KOPT-K1 (cell line): ENCODE measurements at regions not wholly inside any gene's neighbourhood (a gene's known extent, or its start where the extent isn't known, plus 50 kb on each side); places are given as distances from the start of the nearest gene placed in this dataset.
"Not testable (repeated sequence)": the region's sequence is repeated elsewhere in the genome, so short reads cannot be mapped to it uniquely, and the experiment has no call there.

ENCODE experiments used
- H3K27ac ChIP-seq: fragments of 200-600 bp; sonication (generic); 2 replicates; pipeline ENCODE4 v1.5.1; 2016; ENCODE audit warnings: antibody characterized with exemption, mild to moderate bottlenecking, low read depth, low read length; ENCODE audit not compliant: poor library complexity, severe bottlenecking
- H3K36me3 ChIP-seq: fragments of 200-600 bp; sonication (generic); 2 replicates; pipeline ENCODE4 v1.5.1; 2017; ENCODE audit warnings: antibody characterized with exemption, mild to moderate bottlenecking, low read length, moderate library complexity; ENCODE audit not compliant: insufficient read depth
- H3K9me3 ChIP-seq: fragments of 200-600 bp; sonication (generic); 2 replicates; pipeline ENCODE4 v1.5.1; 2017; ENCODE audit warnings: antibody characterized with exemption, low read length, mild to moderate bottlenecking; ENCODE audit not compliant: insufficient read depth, poor library complexity, severe bottlenecking

DNA sequence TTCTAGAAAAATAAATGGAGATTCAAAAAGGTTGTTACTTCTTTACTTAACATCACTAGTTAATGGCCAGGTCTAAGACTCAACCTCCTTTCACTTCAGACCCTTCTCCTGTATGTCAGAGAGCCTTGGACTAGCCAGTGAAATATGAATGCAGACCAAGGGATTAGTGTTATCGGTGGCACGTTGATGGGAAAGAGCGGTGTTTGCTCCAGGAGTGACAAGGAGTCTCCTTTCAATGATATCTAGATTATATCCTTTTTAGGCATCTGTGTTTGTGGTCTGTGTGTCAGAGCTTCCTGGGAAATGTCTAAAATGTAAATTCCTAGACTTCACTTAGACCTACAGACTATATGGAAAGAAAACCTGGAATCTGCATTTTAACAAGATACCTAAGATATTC is 658.0 kb upstream of the KCNMB2 start:
- no peak overlapping the region for H3K27ac ChIP-seq
- H3K9me3 ChIP-seq = no peaks in the 10 kb centered on the region
- no peaks in the 10 kb centered on the region for H3K36me3 ChIP-seq

DNA sequence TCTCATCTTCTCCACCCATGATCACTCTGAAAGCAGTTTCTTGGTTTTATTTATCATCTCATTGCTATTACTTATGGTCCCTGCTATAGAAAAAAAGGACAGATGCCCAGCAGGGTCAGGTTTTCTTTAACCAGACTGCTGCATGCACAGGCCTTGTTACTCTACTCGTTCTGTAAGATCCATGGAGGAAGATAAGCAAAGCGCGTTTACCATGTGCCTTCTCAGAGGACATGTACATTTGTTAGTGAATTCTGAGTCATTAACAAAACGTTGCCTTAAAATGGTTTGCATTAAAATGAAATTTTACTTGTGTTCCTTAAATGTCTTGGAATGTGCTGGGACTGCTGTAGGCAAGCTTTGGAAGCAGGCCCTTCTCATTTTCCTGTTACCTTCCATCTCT is 657.3 kb upstream of the KCNMB2 start:
- H3K27ac ChIP-seq = no peak overlapping the region
- H3K9me3 ChIP-seq = no peaks in the 10 kb centered on the region
- no peaks in the 10 kb centered on the region for H3K36me3 ChIP-seq

DNA sequence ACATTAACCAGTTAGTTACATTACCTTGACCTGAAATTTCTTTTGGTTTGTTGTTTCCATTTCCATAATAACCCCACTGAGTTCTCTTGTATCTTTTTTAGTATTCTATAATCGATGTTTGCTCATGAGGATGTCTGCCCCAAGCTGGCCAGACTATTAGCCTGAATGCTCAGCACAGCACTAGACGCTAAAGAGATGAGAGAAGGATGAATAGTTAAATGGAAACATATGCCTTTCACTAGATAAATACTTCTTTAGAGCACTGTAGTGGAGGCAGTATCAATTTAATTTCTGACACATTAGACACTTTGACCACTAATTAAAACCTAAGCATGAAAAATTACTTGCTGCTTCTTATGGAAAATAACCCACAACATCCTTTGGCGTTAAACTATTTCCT is 654.9 kb upstream of the KCNMB2 start:
- Histone ChIP-seq H3K9me3 (no peaks in the 10 kb centered on the region), H3K27ac (no peak overlapping the region), H3K36me3 (no peaks in the 10 kb centered on the region)

DNA sequence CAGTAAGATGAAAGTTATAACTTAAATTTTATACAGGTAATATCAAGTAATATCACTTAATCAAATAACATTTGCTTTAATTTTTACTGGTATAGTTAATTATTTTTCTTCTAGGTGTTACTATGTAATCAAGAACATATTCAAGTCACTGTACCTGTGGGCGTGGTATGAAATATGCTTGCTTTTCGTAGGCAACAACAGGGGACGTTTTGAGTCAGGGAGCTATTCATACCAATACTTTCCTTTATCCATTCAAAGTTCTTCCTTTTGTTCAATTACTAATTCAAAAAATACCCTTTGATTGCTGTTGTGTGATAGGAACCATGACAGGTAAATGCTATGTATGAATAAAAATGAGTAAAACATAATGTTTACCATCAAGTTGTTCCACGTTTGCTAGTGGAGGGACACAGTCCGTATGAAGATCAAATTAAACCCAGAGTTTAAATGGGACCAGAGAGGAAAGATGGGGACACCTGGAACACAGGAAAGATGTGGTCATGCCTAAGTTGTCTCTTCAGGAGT is 654.0 kb upstream of the KCNMB2 start:
- Histone ChIP-seq H3K9me3 (no peaks in the 10 kb centered on the region), H3K36me3 (no peaks in the 10 kb centered on the region), H3K27ac (no peak overlapping the region)

DNA sequence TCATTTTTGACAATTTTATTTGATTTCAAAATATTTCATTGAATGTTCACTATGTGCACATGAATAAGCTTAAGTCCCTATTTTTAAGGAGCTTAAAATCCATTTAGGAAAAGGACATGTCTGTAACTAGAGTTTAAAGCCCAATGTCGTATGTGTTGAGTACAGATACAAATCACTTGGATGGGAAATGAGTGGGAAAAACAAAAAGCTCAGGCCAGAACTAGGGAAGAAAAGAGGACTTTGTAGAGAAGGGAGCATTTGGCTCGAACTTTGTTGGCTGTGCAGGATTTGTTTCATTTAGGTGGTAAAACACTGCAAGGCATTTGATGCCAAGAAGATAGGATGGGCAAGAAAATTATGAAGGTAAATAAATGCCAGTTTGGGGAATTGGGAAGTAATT is 653.1 kb upstream of the KCNMB2 start:
- no peak overlapping the region for H3K27ac ChIP-seq
- no peaks in the 10 kb centered on the region for H3K9me3 ChIP-seq
- no peaks in the 10 kb centered on the region for H3K36me3 ChIP-seq

DNA sequence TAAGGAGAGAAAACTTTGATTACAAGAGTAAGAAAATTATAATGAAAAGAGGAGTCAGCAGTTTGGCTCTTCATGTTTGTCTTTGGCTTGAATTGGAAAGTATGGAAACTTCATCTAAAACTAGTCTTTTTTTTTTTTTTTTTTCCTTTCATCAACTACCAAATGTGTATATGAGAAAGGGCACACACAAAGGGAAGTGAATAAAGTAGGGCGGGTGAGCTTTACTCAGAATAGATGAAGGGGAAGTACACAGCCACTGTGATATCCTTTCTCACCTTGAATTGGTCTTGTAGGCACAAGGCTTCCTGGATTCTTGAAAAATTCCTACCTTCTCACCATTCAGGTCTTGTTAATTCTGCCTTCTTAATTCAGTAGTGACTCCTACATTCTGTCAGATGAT is 652.3 kb upstream of the KCNMB2 start:
- Histone ChIP-seq H3K36me3 (no peaks in the 10 kb centered on the region), H3K27ac (no peak overlapping the region), H3K9me3 (no peaks in the 10 kb centered on the region)

DNA sequence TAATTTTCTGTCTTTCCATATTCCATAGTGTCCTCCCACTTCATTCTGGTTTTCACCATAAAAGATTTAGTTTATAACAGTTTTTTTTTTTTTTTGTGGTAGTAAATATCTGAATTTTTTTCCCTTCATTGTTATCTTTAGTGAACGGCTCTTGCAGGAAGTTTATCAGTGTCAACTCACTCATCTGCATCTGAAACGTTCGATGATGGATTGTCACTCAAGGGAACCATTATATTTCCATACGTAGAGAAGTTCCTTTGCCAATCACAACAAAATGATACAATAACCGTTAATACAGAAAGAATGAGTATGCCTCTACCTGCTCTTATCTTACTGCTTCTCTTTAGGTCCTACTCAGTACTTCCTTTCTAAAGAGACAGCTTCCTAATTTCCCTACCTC is 651.2 kb upstream of the KCNMB2 start:
- Histone ChIP-seq H3K9me3 (no peaks in the 10 kb centered on the region), H3K27ac (no peak overlapping the region), H3K36me3 (no peaks in the 10 kb centered on the region)

DNA sequence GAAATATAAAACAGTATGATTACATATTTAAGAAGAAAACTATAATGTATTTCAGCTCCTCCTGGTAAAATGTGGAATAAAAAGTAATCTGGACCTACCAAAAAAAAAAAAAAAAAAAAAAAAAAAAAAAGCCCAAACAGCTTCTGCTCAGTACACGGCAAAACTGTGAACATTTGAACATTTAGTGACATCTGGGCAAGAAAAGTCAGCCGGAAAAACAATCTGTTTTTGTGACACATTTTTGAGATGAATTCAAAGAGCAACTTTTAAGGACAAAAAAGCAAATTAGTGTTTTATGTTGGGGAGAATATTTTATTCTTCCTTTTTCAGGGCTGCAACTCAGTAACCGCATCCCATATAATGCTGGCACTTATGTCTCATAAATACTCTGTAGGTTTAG is 649.7 kb upstream of the KCNMB2 start:
- Histone ChIP-seq H3K27ac (no peak overlapping the region), H3K9me3 (no peaks in the 10 kb centered on the region), H3K36me3 (no peaks in the 10 kb centered on the region)

DNA sequence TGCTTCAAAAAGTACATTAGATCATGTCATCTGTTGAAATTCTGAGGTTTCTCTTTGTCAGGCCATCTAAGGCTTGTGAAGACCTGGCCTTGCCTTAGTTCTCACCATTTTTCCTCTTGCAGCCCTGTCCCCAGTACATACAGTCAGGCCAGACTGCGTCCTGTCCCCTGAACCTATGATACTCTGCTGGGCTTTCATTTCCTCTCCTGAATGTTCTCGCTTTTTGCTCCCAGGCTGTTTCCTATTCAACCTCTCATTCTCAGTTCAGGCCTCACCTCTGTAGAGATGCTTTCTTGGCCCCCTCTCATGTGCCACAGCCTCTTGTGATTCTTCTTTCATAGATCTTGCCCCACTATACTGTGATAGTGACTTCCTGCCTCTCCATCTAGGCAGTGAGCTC is 648.8 kb upstream of the KCNMB2 start:
- Histone ChIP-seq H3K27ac (no peak overlapping the region), H3K9me3 (no peaks in the 10 kb centered on the region), H3K36me3 (no peaks in the 10 kb centered on the region)

DNA sequence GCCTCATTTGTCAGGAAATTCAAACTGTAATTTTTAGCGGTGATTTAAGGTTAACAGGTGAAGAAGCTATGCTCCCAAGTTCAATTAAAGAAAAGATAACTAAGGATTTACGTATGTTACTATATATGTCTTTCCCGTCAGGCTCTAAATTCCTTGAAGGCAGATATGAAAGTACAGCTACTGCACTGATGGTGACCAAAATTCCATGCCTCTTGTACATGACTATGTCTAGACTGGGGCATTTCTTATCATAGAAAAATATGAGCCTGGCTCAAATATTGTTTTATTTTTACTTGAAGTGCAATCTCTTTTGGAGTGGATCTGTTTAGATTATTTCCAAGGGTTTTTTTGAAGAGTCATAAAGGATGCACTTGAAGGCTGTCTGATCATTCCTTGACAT is 647.1 kb upstream of the KCNMB2 start:
- no peaks in the 10 kb centered on the region for H3K9me3 ChIP-seq
- no peaks in the 10 kb centered on the region for H3K36me3 ChIP-seq
- H3K27ac ChIP-seq = no peak overlapping the region

DNA sequence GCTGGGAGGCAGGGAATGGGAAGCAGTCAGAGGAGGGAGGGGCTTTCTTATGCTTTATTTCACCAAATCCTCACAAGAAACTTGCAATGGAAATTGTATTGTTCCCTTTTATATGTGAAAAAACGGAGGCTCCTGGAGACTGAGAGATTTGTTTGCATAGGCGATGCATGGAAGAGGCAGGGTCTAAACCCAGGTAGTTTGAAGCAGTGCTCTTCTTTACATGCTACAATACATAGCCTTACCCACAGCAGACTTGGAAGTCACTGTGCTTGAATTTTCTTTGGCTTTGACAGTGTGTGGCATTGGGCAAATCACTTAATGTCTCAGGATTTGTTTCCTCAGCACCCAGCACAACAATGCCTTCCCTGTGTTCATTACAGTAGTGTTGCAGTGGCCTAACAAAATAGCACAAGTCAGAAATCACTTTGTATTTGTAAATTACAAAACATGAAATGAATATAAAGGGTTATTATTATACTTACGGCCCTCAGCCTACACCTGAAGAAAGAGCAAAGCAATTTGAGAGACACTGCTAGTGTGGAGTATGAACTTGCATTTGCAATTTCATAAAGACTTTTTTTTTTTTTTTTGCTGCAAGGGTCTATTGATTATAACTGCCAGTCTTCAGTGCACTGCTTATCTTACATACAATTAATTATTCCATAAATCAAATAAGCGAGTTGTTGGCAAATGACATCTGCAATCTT is 646.4 kb upstream of the KCNMB2 start:
- no peaks in the 10 kb centered on the region for H3K9me3 ChIP-seq
- no peak overlapping the region for H3K27ac ChIP-seq
- H3K36me3 ChIP-seq = no peaks in the 10 kb centered on the region

DNA sequence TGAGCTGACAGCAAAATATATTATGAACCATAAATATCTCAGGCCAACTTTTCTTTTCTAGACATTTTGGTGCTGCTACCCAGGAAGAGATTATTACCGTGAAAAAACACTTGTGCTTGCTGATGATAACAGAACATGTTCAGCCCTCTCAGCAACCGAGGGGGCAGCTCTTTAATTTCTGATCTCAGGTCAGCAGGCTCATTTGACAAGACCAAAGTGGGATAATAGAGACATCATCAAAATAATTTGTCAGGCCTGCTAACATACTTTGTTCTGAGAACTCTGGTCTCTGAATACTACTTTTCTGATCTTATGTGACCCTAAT is 645.9 kb upstream of the KCNMB2 start:
- Histone ChIP-seq H3K27ac (no peak overlapping the region), H3K36me3 (no peaks in the 10 kb centered on the region), H3K9me3 (no peaks in the 10 kb centered on the region)

DNA sequence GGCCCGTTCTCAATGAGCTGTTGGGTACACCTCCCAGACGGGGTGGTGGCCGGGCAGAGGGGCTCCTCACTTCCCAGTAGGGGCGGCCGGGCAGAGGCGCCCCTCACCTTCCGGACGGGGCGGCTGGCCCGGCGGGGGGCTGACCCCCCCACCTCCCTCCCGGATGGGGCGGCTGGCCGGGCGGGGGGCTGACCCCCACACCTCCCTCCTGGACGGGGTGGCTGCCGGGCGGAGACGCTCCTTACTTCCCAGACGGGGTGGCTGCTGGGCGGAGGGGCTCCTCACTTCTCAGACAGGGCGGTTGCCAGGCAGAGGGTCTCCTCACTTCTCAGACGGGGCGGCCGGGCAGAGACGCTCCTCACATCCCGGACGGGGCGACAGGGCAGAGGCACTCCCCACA is 644.7 kb upstream of the KCNMB2 start:
- not testable (repeated sequence) for H3K27ac ChIP-seq, H3K9me3 ChIP-seq, H3K36me3 ChIP-seq

DNA sequence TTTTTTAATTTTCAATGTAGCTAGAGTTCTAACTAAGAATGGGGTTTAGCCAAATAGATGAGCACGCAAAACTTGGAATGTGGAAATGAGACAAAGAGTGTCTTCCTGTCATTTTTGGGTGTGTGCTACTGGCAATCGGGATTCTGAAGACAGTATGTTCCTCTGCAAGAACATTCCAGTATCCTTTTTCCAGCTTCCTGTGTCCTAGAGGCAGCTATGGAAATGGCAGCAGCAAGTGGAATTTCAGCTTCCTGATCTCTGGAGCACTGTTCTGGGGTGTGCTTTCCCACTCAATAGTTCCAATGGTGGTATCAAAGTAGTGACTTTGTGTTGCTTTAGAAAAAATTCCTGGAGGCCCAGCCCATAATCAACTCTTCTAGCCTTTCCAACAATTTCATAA is 642.9 kb upstream of the KCNMB2 start:
- H3K9me3 ChIP-seq = peaks cover 2% of the 10 kb centered on the region
- H3K27ac ChIP-seq = no peak overlapping the region
- H3K36me3 ChIP-seq = no peaks in the 10 kb centered on the region

DNA sequence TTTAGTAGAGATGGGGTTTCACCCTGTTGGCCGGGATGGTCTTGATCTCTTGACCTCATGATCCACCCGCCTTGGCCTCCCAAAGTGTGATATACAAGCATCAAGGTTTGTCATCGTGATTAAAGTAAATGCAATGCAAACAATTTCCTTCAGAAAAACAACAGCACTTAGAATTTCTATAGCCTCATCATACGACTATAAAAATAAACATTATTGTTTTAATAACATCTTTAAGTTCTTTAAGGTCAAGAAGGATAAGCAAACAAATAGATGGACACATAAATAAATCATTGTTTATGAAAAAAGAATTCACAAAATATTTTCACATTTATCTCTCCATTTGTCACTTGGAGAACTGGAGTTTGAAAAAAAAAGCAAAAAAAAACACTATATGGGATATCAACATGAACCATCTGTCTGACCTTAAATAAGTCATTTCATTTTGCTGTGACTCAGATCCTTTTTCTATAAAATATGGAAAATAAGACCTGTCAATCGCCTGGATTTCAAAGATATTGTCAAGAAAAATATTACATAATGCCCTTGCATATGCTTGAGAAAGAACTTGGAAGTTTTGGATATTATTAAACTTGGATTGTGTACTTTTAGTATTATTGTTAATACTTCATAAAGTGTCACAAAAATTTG is 642.0 kb upstream of the KCNMB2 start:
- Histone ChIP-seq H3K27ac (no peak overlapping the region), H3K9me3 (peaks cover 11% of the 10 kb centered on the region), H3K36me3 (no peaks in the 10 kb centered on the region)

DNA sequence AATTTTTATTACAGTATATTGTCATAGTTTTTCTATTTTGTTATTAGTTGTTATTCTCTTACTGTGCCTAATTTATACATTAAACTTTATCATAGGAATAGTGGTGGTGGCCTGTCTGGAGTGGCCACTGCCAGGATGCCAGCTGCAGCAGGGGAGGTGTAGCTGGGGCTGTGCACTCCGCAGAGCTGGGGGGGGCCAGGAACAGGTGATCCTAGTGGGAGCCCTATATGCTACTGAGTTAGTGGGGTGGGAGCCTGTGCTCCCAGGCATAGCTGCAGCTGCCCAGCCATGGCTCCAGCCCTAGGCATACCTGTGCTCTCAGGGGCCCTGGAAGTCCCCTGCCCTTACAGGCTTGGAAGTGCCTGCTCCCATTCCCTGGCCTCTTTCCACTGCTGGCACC is 638.1 kb upstream of the KCNMB2 start:
- no peaks in the 10 kb centered on the region for H3K36me3 ChIP-seq
- H3K9me3 ChIP-seq = peaks cover 18% of the 10 kb centered on the region
- H3K27ac ChIP-seq = no peak overlapping the region
